A673 (cell line): ENCODE measurements at regions not wholly inside any gene's neighbourhood (a gene's known extent, or its start where the extent isn't known, plus 50 kb on each side); places are given as distances from the start of the nearest gene placed in this dataset.

Experiments
- EZH2 ChIP-seq: fragments of 200-600 bp; sonication (generic); IDR thresholded peaks from 2 replicates; pipeline ENCODE4 v1.6.1; 2017; ENCODE audit warnings: borderline replicate concordance, low read depth, mild to moderate bottlenecking, mixed read lengths, antibody characterized with exemption, low read length; ENCODE audit not compliant: poor library complexity, severe bottlenecking
- TF ChIP-seq, protein P1 (sequence below): fragments of 300-800, 200-600 bp; sonication (generic); conservative IDR thresholded peaks from 2 replicates; pipeline ENCODE4 v1.5.1; 2017; ENCODE audit warnings: low read depth, mild to moderate bottlenecking, antibody characterized with exemption, low read length, moderate library complexity, mixed read lengths

DNA sequence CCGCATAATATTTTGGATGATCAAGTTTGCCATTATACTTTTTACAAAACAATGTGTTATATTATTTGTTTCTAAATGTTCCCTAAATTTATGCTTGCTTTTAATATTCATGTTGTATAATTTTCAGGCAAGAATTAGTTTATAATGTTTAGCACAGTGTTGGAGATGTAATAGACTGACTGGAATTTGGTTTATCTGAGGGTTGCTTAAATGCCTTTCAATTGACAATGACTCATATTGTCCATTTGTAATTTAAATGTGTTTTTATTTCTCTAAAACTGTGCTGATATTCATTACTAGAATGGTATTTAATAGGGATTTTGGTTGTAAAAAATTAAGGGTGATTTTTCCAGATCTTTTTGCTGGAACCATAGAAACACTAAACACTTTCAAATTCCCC is 788.4 kb downstream of the SLC6A15 start:
- TF ChIP-seq, protein P1, sequence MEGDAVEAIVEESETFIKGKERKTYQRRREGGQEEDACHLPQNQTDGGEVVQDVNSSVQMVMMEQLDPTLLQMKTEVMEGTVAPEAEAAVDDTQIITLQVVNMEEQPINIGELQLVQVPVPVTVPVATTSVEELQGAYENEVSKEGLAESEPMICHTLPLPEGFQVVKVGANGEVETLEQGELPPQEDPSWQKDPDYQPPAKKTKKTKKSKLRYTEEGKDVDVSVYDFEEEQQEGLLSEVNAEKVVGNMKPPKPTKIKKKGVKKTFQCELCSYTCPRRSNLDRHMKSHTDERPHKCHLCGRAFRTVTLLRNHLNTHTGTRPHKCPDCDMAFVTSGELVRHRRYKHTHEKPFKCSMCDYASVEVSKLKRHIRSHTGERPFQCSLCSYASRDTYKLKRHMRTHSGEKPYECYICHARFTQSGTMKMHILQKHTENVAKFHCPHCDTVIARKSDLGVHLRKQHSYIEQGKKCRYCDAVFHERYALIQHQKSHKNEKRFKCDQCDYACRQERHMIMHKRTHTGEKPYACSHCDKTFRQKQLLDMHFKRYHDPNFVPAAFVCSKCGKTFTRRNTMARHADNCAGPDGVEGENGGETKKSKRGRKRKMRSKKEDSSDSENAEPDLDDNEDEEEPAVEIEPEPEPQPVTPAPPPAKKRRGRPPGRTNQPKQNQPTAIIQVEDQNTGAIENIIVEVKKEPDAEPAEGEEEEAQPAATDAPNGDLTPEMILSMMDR, result no peak
- TF ChIP-seq EZH2, result no peak
